HG02938 (cell line): ENCODE measurements at regions not wholly inside any gene's neighbourhood (a gene's known extent, or its start where the extent isn't known, plus 50 kb on each side); places are given as distances from the start of the nearest gene placed in this dataset.
A peak's percentile ranks its signal among the peaks of the same experiment; 100 is the strongest.

Experiments
- ATAC-seq: cut with Tn5 transposase; IDR thresholded peaks from one replicate; pipeline ENCODE4 v1.9.1; 2021; ENCODE audit warnings: mild to moderate bottlenecking, moderate library complexity; ENCODE audit not compliant: unreplicated experiment

GRCh38 chr6:104431096-104431495 lies 428.6 kb downstream of the HACE1 start:
- peak; percentile 74 for ATAC-seq

GRCh38 chr6:104428184-104428583 lies 431.5 kb downstream of the HACE1 start:
- no peak for ATAC-seq

DNA sequence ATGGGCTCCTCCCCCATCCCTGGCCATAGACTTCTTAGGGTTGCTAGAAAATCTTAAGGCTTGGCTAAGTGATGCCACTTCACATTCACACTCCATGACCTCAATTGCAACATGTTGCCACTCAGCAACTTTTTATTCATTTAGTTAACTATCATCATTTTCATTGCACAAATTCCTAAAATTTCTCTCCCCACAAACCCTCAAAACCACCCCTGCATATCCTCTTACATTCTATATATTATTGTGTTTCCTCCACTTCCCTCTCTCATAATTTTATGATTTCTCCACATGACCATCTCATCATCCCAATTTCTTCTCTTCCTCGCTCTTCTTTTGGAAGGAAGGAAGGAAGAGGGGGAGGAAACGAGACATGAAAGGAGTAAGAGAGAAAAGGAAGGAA lies 436.0 kb downstream of the HACE1 start:
- no peak for ATAC-seq

GRCh38 chr6:104421650-104422049 lies 438.1 kb downstream of the HACE1 start:
- no peak for ATAC-seq

DNA sequence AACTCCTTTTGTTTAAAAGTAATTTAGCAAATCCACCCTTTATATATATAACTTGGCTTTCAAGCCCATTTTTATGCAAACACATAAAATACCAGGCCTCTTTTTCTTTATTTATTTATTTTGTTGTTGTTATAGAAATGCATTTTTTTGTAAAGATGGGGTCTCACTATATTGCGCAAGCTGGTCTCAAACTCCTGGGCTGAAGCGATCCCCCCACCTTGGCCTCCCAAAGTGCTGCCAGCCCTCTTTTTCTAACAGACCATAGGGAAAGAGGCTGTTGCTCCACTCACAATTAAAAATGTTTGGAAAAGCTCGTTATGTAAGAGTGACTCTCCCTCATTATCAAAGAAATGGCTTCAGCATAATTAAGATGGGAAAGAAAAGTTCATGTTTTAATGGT lies 440.9 kb downstream of the HACE1 start:
- ATAC-seq = no peak

GRCh38 chr6:104418125-104418524 lies 441.6 kb downstream of the HACE1 start:
- no peak for ATAC-seq

DNA sequence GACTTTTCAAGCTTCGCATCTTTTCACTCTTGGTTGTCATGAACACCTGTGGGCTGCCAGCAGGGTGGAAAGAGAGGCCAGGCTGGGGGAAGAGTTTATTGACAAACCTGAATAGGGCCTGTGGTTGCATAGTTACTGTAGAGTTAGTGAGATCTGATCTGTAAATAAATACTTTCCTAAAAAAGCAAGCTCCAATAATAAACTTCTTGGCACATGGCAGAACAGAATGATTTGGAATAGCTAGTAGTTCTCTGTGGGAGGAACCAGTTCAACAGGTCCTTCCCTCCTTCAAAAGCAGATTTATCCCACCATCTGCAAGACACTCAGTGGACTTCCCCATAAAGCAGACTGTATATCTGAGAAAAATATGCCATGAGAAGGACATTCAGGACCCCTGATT lies 445.0 kb downstream of the HACE1 start:
- no peak for ATAC-seq

DNA sequence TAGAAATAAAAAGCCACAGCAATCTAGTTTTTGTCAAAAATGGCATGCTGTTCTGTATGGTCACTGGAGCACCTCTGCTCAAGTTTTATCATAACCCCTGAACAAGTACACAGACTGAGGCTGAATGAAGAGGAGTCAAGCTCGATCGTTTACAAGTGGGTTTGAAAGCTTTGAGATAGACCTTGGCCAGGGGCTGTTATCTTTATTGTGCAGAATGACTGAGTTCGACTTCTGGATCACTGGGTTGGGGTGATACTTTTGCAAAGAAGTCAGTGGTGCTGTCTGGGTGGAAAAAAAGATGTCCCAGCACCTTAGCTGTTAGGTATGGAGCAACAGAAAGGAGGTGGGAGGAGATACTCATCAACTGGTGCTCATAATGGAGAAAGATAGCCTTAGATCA lies 446.0 kb downstream of the HACE1 start:
- ATAC-seq = no peak

- ATAC-seq = no peak
Measured at GRCh38 chr6:104411302-104411701, 448.4 kb downstream of the HACE1 start.

DNA sequence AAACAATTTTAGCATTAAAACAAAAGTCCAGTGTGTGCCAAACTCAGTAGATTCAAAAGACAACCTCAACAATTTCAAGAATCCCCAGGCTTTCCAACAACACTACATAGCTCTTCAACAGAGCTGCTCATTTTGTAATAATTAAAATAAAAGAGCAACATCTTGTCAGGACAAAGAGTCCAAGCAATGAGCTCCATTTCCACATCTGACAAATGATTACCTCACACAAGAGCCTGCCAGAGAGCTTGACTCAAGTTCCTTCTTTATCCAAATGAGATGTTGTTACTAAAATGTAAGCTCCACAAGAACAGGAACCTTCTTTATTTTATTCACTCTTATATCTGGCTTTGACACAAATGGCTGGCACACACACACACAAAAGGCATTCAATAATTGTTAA lies 449.8 kb downstream of the HACE1 start:
- ATAC-seq = no peak

- ATAC-seq = no peak
Measured at GRCh38 chr6:104407957-104408356, 451.8 kb downstream of the HACE1 start.

DNA sequence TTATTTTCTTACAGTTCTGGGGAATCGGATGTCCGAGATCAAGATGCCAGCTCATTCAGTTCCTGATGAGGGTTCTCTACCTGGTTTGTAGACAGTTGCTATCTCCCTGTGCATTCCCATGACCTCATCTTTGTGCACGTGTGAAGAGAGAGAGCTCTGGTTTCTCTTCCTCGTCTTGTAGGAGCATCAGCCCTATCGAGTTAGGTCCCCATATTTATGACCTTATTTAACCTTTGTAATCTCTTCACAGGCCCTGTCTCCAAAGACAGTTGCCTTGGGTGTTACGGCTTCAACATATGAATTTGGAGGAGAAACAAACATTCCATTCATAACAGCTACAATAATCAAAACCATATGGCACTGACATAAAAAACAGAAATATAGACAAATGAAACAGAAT lies 455.3 kb downstream of the HACE1 start:
- no peak for ATAC-seq

DNA sequence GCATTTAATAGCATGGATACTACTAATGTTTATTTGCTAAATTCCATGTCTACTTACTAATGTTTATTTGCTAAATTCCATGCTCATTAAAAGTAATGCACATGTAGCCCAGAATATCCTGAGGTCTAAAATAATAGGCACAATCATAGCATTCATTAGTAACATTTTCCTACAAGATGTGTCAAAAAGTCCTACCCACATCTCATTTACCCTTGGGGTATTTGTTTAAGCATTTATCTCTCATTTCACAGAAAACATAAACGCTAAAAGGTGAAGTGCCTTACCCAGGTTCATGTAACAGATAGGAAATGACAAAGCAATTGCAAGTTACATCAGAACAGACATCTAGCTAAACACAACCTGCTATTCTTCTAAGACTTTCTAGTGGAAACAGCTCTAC lies 457.1 kb downstream of the HACE1 start:
- ATAC-seq = no peak

GRCh38 chr6:104401926-104402325 lies 457.8 kb downstream of the HACE1 start:
- no peak for ATAC-seq

DNA sequence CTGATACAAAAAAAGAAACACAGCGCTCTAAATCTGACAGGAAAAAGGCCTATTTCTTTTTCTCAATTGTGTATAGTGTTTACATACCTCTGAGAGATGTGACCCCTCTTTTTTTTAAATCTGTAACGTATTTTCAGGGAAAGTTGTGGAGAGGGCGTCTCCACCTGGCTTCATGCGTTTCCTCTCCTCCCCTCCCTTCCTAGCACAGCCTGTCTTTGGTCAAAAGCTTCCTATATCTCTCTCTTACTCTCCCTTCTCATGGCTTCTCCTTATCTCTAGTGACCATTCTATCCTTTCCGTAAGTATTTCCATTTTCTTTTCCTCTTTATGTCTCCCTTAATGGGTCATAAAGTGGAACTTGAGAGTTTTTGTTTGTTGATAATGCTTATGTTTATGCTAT lies 458.9 kb downstream of the HACE1 start:
- no peak for ATAC-seq

DNA sequence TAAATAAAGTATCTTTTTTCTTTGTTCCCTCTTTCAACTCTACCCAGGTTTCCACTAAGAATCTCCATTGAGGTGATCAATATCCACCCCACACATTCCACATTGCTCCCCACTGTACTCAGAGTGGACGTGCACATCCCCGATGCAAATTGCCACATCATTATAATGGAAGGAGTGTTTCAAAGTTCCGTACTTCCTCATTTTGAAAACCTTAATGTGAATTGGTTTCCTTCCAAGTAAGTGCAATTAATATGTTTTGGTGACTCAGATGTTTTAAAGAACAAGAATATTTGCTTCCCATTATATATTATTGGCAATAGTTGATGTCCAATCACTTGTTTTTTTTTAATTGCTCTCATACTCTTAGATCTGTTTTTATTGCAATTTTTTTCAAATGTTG lies 463.6 kb downstream of the HACE1 start:
- no peak for ATAC-seq

- ATAC-seq = no peak
Measured at GRCh38 chr6:104381907-104382306, 477.8 kb downstream of the HACE1 start.

DNA sequence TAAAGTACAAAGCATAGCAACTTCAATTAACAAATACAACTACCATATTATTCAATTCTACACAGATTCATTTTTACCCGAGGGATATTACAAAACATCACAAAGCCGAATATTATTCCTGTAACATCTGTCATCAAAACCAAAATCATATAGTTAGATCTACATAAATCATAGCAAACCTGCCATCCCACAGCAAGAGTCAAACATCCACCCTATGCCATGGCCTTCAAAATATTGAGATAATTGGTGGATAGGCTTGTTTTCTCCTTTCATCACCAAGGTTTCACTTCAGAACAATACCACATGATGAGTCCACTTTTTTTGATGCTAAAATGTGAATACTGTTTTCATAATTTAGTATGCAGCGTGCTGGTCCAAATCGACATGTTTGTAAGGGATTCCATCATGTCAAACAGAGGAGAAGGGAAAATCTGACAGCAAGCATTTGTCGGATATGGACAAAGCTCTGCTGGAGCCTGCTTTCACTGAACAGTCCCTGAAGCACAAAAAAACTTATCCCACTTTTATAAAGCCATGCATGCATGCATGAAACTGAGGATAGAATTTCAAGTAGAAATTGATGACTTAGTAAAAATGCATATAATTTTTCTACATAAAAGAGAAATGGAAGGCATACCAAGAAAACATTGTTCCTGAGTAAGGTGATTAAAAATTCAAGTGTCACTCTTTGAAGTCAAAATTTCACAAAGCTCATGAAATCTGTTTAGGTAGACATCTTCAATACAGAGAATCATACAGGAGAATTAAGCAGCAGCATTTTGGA lies 494.1 kb downstream of the HACE1 start:
- no peak for ATAC-seq

- ATAC-seq = no peak
Measured at GRCh38 chr6:104357928-104358327, 501.8 kb downstream of the HACE1 start.

DNA sequence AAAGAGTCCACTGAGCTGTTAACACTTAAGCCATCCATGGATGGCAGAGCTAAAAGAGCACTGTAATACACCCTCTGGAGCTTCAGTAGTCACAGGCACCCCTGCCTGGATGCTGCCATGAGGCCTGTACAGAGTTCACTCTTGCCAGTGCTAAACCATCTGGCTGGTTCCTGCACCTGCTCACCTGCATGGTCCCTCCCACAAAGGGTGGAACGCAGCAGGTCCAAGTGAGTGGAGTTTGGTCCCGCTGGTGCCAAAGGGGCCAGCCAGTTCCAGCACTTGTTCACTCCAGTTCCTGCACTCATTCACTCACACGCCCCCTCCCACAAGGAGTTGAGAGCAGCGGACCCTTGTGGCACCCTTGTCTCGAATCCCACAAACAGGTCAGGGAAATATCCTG lies 503.5 kb downstream of the HACE1 start:
- no peak for ATAC-seq

- no peak for ATAC-seq
Measured at GRCh38 chr6:104349191-104349590, 510.5 kb downstream of the HACE1 start.

- ATAC-seq = no peak
Measured at GRCh38 chr6:104344223-104344622, 515.5 kb downstream of the HACE1 start.

- no peak for ATAC-seq
Measured at GRCh38 chr6:104332364-104332763, 527.4 kb downstream of the HACE1 start.
